ENCODE measurements at regions not wholly inside any gene's neighbourhood (a gene's known extent, or its start where the extent isn't known, plus 50 kb on each side); places are given as distances from the start of the nearest gene placed in this dataset.
"Not testable (repeated sequence)": the region's sequence is repeated elsewhere in the genome, so short reads cannot be mapped to it uniquely, and the experiment has no call there.

DNA sequence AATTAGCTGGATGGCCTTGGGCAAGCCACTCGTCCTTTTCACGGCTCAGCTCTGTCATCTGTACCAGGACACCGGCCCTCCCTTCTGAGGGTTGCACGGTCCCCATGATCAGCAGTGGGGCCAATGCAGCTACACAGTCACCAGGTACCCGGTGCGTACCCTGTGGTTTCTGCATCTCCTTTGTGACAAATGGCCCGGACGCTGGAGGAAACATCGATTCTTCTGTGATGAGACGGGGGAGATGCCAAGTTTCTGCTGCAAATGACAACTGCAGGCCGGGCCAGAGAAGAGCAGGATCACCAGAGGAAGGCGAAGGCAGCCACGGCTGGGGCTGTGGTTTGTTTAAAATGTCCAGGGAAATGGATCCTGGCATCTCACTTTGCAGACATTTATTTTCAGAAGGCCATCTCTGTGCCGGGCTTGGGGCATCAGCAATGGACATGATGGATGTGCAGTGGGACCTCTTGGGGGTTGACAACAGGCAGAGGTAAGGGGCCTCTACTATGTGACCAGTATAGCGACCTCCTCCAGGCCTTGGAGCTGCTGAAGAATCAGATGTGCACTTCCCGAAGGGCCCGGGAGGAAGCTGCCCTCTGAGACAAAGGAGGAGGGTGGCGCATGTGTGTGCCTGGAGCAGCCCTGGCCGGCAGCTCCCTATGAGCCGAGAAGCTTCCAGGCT lies 221.9 kb upstream of the C1orf174 start:
- no peak for DNase-seq

DNA sequence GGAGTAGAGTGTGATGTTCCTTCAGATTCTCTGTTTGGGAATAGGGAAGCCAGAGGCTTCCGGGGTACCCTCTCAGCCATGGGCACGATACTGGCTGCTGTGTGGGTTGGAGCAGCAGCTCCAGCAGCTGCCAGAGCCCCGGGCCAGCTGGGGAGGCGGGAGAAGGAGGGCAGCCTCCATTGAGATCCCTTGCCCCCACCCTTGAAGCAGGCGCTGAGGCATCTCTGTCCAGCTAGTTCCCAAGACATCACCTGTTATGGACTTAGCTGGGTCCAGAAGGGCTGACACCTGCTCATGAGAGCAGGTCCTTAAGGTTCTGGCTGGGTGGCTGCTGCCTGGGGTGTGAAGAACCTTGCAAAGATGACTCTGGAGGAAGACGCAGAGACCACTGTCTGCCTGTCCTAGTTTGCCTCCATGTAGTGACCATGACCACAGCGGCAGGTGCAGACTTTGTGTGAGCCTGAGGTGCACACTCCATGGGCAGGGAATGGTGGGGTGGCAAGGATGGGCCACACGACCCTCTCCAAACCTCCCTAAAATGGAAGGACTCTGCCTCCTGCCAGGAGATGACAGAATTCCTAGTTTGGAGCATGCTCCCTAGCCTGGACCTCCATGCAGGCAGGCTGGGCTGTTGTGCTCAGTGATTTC lies 222.6 kb upstream of the C1orf174 start:
- DNase-seq: no peak

DNA sequence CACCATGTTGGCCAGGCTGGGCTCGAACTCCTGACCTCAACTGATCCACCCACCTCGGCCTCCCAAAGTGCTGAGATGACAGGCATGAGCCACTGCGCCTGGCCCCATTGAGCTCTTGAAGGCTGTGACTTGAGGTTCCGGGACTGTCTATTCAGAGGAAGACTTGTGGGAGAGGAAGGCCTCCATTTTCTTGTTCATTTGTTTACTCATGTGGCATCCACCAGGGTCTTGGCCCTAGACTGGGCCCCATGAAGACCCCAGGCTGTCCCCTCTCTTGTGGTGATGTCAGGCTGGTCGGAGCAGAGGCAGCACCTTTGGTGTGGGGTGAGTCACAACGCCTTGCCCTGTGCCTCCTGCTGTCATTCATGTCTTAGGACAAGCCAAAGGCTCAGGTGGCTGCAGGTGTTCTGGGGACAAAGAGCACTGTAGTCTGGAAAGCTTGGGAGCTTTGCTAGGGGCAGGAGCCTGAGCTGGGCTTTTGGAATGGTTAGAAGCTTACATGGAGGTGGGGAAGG lies 224.6 kb upstream of the C1orf174 start:
- no peak for DNase-seq

DNA sequence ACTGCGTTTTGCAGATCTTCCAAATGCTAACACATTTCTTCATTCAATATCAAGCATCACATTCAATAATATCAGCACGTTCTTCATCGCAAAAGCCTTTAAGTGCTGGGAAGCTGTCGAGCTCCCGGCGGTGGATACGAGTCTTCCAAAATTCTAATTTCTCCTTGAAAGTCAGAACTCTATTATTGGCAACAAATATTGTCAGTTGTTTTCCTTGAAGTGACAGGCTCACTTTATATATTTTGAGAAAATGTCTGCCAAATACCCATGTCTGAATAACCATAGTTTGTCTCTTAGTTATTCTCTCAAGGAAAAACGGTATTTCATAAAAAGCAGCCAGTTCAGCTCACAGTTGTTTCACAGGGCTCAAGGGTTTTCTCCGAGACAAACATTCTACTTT lies 226.2 kb upstream of the C1orf174 start:
- no peak for DNase-seq

DNA sequence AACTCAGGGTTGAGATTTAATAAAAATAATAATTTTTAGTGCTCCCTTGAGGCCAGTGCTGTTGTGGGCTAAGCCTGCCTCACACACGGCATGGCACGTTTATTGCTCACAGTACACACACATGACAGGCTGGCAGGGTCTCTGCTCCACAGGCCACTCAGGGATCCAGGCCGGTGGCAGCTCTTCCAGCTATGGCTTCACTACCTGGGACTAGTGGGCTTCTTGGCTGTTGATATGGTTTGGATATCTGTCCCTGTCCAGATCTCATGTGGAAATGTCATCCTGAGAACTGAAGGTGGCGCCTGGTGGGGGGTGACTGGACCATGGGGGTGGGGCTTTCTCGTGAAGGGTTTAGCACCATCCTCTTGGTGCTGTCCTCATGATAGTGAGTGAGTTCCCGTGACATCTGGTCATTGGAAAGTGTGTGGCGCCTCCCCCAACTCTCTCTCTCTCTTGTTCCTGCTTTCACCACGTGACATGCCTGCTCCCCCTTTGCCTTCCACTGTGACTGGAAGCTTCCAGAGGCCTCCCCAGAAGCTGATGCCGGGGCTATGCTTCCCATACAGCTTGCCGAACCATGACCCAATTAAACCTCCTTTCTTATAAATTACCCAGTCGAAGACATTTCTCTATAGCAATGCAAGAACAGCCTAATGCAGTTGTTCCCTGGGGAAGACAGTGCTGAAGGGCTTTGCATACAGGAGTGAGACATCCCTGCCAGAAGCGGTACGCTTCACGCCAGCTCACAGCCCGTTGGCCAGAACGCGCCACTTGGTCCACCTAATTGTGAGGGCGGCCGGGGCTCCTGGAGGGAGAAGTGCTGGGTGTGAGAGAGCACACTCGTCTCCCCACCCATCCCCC lies 226.9 kb upstream of the C1orf174 start:
- DNase-seq: no peak

DNA sequence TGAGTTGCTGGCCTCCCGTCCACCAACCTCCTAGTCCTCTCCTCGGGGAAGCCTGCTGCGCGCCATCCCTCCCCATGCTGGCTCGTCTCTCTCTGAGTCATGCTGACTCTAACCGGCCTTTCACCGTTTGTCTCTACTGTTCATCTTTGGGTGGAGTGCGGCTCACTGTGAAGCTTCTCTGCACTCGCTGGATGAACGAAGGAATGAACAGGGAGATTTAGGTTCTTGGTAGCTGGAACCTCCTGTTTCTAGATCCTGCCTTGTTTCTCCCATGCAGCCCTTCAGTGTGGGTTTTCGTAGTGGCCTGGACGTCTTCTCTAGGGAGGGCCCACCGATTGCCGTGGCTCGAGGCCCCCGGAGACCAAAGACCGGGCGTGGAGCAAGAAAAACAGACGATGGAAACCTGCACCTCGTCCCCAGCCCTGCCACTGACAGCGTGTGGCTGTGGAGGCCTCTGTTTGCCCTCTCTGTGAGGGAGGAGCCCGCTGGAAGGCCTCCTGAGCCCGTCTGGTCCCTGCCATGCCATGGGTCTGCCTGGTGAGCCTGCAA lies 227.6 kb upstream of the C1orf174 start:
- no peak for DNase-seq

DNA sequence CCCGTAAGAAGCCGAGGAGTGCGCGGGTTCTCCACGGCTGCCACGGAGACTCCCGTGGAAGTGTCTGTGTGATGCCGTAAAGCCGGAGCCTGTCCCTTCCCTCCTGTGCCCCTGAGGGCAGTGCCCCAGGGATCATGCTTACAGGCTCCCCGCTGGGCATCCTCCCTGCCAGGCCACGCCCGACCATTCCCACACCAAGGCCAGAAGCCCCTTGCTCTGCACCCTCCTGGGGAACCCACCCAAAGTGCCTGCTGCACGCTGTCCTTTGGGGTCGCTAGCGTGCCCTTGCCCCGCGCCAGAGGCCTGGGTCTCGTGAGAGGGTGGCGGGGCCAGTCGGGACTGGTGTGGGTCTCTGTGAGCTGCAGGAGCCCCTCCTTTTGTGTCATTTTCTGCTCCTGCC lies 228.5 kb upstream of the C1orf174 start:
- no peak for DNase-seq

DNA sequence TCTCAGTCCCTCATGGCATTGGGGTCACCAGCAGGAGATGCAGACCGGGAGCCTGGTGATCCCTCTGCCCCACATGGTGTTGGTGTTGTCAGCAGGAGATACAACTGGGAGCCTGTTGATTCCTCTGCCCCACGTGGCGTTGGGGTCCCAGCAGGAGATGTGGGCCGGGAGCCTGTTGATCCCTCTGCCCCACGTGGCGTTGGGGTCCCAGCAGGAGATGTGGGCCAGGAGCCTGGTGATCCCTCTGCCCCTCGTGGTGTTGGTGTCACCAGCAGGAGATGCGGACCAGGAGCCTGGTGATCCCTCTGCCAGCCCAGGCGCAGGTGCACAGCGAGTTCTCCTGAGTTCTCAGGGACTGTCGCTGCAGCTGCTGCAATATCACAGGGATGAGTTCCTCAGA lies 229.6 kb upstream of the C1orf174 start:
- no peak for DNase-seq

DNA sequence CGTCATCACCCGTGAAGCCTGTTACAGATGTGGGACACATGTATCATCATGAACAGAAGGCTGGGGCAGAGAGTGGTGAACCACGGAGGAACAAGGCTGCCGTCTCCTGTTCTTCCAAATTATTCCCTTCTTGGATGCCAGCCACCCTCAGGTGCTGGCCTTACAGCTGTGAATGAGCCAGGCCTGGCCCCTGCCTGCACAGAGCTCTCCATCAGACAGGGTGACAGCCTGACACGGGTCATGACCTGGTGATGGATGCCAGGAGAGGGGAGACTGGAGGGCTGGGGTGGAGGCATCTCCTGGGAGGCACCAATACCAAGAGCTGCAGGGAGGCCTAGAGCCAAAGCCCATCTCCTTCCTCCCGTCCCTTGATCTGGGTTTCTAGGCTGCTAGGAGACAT lies 230.0 kb upstream of the C1orf174 start:
- no peak for DNase-seq

DNA sequence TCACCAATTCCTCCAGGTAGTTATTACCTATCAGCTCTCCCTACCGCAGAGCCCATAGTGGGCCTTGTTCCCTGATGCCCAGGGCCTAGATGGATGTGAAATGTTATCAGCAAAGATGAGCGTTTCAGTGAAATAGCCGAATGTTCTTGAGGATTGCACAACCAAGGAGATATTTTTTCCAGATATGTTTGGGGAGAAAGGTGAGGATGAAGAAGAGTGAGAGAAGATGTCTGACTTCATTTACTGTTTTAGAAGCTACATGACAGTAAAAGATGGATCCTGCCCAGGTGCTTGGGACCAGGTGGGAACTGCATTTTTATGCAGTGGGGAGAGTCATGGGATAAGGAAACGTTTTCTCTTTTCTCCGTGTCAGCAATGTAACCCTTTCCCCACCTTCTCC lies 231.7 kb upstream of the C1orf174 start:
- DNase-seq: no peak

DNA sequence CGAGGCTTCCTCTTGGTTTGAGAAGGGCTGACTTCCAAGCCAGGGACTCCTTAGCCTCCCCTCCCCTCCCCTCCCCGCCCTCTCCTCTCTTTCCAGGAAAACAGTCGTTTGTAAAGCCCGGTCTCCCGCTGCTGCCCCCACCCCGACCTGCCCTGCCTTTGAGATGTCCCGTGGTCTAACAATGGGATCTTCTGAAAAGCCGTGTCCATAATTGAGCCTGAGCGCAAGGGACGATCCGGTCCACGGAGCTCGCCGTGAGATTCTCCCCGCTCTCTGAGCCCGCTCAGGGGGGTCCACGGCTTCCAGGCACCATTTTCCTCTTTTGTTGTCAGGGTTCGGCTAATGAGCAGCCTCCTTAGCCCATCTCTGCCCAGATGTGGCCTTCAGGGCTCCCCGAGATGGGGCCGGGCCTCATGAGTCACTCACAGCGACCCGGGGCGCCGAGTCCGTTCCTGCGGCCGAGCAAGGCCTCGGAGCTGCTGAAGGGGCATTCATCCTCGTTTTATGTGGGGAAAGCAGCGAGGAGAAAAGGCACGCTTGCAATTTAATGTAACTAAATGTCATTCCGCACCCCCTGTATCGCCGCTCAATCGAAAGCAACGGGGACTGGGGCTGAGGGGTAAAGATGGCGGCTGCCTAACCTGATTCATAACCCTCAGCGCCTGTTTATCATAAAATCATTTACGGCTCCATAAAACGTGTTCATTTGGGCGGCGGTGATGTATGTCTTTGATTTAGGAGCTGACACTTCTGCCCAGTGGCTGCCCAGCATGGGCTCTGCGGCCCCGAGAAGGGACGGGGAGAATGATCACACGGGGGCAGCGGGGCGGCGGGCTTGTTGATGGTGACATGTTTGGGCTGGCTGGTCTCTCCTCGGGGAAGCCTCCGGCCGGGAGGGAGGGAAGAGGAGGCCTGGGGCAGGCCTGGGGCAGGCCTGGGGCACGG lies 232.6 kb upstream of the C1orf174 start:
- no peak for DNase-seq

DNA sequence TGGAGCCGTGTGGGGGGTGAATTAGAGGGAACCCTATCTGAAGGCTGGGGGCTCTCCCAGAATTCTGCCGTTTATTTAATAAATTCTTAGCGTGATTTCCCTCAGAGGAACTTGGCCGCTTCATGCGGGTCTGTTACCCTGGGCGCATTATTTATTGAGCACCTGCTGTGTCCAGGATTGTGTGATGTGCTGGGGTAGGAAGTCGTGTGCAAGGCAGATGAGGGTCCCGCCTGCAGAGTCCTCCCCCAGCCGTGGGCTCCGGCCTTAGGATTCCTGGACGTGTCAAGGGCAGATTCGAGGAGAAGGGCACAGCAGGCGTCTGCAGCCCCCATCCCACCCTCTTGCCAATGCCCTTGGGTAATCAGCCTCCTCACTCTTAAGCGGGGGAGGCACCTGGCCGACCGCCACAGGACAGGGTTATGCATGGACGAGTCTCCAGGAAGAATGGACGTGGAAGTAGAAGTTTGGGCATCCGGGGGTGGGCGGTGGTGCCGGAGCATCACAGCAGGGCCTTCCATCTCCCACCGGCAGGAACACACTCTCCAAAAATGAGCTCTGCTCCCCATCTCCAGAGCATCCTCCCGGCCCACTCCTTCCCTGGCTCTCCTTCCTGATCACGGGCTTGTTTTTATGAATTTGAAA lies 233.3 kb upstream of the C1orf174 start:
- DNase-seq: no peak

DNA sequence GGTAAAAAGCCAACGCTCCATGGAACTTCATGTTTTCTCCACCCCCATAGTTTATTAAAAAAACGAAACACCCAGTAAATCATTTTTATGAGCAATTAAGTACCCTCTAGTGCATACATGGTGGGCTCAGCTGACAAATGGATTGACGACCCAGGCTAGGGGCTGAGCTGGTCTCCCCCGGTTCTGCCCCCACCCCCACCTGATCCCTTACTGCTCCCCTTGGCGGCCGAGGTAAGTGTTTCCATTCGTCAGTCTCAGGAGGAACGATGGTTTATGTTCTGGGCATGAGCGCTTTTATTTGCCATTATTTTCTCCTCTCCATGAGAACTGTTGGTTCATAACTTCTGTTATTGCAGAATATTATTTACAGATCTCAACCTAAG lies 233.9 kb upstream of the C1orf174 start:
- DNase-seq: no peak

DNA sequence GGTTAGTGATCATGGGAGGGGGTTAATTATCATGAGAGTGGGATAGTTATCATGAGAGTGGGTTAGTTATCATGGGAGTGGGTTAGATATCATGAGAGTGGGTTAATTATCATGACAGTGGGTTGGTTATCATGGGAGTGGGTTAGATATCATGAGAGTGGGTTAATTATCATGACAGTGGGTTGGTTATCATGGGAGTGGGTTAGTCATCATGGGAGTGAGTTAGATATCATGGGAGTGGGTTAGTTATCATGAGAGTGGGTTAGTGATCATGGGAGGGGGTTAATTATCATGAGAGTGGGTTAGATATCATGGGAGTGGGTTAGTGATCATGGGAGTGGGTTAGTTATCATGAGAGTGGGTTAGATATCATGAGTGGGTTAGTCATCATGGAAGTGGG lies 235.8 kb upstream of the C1orf174 start:
- DNase-seq: not testable (repeated sequence)

DNA sequence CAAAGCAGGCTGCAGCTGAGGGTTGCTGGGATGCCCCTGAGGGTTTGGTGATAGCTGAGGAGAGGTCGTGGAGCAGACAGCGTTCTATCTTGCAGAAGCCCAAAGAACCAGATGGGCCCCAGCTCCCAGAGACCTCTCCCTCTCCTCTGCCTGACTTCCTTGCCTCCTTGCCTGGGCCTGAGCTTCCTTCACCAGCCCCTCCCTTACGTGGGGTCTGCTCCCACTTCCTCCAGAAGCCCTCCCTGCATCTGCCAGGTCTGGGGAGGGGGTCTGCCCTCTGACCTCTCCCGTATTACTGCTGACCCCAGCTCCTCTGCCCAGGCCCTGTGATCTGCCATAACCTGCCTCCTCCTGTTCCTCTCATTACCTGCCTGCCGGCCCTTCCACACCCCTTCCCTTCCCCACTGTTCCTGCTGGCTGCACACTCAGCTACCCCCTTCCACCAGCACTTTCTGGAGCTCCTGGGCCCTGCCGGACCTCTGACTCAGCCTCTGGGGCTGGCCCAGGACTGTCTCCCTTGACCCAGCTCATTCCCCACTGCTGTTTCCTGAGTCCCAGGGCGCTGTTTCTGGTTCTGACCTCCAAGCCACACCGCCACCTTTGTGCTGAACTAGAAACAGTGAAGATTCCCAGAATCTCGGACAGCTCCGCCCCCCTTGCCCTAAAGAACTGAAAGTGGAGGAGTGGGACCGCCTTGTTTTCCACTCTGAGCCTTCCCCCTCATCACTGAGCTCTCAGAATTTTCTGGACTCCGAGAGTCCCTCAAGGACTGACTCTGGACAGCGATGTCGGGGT lies 237.7 kb upstream of the C1orf174 start:
- no peak for DNase-seq

DNA sequence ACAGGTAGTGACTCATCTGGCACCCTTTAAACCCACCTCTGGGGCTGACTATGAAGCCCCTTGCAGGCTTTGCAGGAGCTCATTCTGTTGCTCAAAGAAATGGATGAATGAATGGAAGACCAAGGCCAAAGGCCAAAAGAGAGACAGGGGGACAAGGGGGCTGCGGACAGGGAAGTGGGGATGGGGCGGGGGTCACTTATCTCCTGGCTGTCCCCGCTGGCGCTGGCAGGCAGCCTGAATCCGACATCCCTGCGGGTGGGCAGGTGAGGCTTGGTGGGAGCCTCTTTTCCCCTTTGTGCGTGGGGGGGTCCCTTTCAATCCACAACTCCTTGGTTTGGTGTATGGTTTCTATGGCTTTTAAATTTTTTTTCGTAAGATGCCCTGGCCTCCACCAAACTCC lies 239.6 kb upstream of the C1orf174 start:
- no peak for DNase-seq

DNA sequence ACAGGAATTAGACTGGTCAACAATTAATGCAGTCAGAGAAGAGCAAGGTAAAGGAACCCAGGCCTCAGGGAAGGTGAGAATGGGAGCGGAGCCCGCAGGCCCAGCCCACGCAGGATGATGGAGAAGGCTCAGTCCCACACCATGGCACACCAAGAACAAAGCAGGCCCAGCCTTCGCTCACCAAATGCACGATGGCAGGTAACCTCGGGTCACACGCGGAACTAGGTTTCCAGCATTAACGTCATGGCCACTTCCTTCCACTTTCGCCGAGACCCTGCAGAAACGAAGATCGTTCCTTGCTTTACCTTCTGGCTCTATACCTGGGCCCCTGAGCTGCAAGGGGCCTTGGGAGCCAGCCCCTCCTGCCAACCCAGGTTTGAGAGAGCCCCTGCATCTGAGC lies 240.2 kb upstream of the C1orf174 start:
- no peak for DNase-seq

DNA sequence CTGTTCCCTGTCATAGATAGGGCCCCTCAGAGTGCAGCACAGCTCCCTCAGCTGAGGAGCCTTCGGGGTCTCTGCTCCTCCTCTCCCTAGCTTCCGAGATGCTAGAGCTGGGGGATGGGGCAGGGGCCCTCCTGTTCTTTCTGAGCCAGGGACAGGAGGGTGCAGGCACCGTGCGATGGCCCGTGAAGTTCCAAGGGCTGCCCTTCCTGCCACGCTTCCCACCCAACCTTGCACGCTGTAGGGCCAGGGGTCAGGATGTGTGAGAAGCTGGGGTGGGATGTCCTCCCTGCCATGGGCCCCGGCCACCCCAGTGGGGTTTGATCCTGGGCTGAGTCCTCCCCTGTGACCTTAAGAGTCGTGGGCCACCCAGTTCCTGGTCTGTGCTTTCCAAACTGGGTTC lies 240.7 kb upstream of the C1orf174 start:
- DNase-seq: no peak

DNA sequence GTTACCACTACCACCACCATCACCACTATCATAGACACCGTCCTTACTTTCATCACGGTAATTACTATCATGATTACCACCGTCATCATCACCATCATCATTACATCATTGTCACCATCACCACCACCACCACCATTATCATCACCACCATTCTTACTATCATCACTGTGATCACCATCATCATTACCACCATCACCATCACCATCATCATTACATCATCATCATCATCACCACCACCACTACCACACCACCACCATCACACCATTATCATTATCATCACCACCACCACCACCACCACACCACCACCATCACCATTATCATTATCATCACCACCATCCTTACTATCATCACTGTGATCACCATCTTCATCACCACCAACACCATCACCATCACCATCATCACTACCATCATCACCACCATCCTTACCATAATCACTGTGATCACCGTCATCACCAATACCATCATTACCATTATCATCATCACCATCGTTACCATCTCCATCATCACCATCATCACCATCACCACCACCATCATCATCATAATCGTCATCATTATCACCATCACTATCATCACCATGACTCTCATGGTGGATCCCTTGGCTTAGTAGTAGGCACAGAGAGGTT lies 244.4 kb upstream of the C1orf174 start:
- DNase-seq: no peak

DNA sequence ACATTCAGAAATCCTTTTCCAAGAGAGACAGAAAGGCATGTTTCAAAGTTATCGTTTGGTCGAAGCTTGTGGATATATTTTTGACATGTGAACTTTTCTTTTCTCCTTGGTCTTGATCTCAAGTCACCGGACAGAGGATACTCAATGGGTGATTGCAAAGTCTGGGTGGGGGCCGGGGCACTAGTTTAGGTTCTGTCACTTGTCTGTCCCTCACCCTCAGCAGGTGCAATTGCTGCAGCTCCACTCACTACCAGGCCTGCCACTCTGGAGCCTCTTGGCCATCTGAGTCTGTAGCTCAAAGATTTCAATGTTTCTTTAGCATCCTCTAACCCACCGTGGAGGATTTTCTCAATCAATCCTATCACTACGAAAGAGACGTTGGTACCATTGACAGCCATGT lies 246.0 kb upstream of the C1orf174 start:
- no peak for DNase-seq

DNA sequence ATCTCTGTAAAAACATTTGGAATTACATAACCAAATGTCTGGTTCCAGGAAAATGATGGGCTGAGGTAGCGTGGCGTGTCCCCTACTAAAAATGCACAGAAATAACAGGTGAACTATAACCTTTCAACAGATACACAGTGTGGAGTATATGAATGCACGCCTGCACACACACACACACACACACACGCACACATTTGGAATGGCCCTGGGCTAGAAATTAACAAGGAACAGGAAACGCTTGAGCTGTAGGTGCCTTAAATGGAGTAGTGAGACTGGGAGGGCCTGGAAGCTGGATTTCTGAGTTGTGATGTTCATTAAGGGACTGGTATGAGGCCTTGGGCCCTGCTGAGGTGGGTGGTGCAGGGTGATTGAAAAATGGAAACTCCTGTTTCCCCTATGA lies 246.5 kb upstream of the C1orf174 start:
- DNase-seq: no peak
